AG10803 (cell line): ENCODE measurements at regions not wholly inside any gene's neighbourhood (a gene's known extent, or its start where the extent isn't known, plus 50 kb on each side); places are given as distances from the start of the nearest gene placed in this dataset.

Experiments
- DNase-seq: peaks from one replicate; pipeline ENCODE4 v3.0.0; 2010; ENCODE audit warnings: low read depth
- H3K4me3 ChIP-seq: 2 replicates; pipeline ENCODE4 v1.5.1; 2011; ENCODE audit warnings: mild to moderate bottlenecking, low read length, control low read depth
- TF ChIP-seq, protein P1 (sequence below): conservative IDR thresholded peaks from 2 replicates; pipeline ENCODE4 v1.5.1; 2011; ENCODE audit warnings: mild to moderate bottlenecking, low read length, control low read depth, inconsistent platforms

DNA sequence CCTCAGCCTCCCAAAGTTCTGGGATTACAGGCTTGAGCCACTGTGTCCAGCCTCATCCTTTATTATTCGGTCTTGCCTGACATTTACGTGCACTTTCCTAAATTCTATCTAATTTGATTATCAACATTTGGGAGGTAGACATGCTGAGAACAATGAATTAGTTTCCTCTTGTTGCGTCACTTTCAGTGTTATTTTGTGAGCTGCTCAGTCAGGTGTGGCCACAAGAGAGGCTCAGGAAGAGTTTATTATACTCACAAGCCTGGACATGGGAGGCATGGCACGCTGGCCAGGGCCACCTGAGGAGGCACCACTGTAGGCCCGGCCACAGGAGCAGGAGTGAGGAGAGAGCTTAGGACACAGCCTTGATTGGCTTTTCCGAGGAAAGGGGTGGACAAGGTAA is 59.7 kb upstream of the RBFOX2 start:
- TF ChIP-seq, protein P1, sequence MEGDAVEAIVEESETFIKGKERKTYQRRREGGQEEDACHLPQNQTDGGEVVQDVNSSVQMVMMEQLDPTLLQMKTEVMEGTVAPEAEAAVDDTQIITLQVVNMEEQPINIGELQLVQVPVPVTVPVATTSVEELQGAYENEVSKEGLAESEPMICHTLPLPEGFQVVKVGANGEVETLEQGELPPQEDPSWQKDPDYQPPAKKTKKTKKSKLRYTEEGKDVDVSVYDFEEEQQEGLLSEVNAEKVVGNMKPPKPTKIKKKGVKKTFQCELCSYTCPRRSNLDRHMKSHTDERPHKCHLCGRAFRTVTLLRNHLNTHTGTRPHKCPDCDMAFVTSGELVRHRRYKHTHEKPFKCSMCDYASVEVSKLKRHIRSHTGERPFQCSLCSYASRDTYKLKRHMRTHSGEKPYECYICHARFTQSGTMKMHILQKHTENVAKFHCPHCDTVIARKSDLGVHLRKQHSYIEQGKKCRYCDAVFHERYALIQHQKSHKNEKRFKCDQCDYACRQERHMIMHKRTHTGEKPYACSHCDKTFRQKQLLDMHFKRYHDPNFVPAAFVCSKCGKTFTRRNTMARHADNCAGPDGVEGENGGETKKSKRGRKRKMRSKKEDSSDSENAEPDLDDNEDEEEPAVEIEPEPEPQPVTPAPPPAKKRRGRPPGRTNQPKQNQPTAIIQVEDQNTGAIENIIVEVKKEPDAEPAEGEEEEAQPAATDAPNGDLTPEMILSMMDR, result no peak
- DNase-seq, result no peak
- no peak overlapping the region for H3K4me3 ChIP-seq

- no peak overlapping the region for H3K4me3 ChIP-seq
- no peak for DNase-seq
- TF ChIP-seq, protein P1, result no peak
These were observed 59.2 kb upstream of the RBFOX2 start for GRCh38 chr22:36087784-36088183.

- no peak for DNase-seq
- TF ChIP-seq, protein P1, result no peak
- no peak overlapping the region for H3K4me3 ChIP-seq
These were observed 58.1 kb upstream of the RBFOX2 start for GRCh38 chr22:36086629-36087254.

- H3K4me3 ChIP-seq, result no peak overlapping the region
- TF ChIP-seq, protein P1, result no peak
- DNase-seq, result no peak
These were observed 57.5 kb upstream of the RBFOX2 start for GRCh38 chr22:36086170-36086490.

DNA sequence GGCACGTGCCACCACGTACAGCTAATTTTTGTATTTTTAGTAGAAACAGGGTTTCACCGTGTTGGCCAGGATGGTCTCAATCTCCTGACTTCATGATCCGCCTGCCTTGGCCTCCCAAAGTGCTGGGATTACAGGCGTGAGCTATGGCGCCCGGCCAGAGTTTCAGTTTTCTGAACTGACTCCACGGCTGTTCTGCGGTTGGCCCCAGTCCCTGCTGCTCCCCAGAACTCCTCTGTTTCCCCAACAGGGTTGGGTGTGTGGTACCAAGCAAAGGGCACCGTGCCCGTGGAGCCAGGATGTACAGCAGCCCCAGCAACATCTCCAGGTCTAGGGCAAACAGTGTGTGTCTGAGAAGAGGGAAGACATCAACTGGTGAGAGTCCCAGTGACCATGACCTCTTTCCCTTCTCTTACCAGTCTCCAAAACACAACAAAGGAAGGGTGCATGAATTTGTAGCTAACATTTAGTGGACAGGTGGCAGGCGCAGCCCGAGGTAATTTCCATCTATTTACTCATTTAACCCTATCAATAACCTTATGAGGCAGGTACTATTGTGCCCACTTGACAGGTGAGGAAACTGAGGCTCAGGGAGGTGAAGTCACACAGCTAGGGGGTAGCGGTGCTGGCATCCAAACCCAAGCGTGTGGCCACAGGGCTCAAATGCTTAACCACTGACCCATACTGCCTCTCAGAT is 57.0 kb upstream of the RBFOX2 start:
- TF ChIP-seq, protein P1, result no peak
- no peak overlapping the region for H3K4me3 ChIP-seq
- DNase-seq, result no peak

DNA sequence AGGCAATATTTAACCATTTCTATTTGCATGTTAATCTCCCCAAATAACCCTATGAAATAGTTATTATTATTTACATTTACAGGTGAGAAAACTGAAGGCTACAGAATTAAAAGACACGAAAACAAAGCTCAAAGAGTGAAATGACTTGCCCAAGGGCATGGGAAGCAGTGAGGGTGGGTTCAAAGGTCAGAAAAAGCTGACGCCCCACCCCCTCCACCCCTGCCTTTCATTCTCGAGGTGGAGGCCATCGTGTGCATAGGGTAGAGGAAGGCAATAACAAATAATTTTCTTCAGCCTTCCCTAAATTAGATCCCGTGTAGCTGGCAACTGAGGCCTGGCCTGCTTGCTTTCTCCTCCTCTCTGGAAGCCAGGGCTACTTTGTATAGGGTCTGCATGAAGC is 56.1 kb upstream of the RBFOX2 start:
- TF ChIP-seq, protein P1, result no peak
- DNase-seq, result no peak
- no peak overlapping the region for H3K4me3 ChIP-seq

GRCh38 chr22:36083056-36083455 is 54.4 kb upstream of the RBFOX2 start:
- no peak overlapping the region for H3K4me3 ChIP-seq
- TF ChIP-seq, protein P1, result no peak
- no peak for DNase-seq
